Loucy (cell line): ENCODE measurements at regions not wholly inside any gene's neighbourhood (a gene's known extent, or its start where the extent isn't known, plus 50 kb on each side); places are given as distances from the start of the nearest gene placed in this dataset.

ENCODE experiments used
- EZH2phosphoT487 ChIP-seq: fragments of 200-600 bp; IDR thresholded peaks from 2 replicates; pipeline ENCODE4 v1.6.1; 2018; ENCODE audit warnings: antibody characterized with exemption, mild to moderate bottlenecking, moderate library complexity, borderline replicate concordance
- TF ChIP-seq, protein P1 (sequence below): fragments of 200-600 bp; sonication (generic); conservative IDR thresholded peaks from 2 replicates; pipeline ENCODE4 v1.5.1; 2014; ENCODE audit warnings: mild to moderate bottlenecking, antibody characterized with exemption, low read length

DNA sequence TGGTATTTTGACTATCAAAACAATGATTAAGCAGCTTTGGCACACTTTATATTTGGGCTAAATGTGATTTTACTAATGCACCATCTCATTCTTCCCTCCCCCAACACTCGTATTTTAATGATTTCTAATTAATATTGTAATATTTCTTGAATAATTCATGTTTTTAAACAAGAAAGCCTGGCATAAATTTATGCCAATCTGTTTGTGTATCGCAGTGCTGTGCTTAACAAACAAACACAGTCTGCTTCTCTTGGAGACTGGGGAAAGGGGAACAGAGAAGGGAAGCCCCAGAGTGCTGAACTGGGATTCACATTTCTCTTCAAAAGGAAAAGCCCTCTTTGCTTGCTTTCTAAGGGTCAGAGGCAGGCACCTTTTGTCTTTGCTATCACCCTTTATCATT, 496.9 kb upstream of the STXBP6 start:
- TF ChIP-seq, protein P1, sequence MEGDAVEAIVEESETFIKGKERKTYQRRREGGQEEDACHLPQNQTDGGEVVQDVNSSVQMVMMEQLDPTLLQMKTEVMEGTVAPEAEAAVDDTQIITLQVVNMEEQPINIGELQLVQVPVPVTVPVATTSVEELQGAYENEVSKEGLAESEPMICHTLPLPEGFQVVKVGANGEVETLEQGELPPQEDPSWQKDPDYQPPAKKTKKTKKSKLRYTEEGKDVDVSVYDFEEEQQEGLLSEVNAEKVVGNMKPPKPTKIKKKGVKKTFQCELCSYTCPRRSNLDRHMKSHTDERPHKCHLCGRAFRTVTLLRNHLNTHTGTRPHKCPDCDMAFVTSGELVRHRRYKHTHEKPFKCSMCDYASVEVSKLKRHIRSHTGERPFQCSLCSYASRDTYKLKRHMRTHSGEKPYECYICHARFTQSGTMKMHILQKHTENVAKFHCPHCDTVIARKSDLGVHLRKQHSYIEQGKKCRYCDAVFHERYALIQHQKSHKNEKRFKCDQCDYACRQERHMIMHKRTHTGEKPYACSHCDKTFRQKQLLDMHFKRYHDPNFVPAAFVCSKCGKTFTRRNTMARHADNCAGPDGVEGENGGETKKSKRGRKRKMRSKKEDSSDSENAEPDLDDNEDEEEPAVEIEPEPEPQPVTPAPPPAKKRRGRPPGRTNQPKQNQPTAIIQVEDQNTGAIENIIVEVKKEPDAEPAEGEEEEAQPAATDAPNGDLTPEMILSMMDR: no peak
- TF ChIP-seq EZH2phosphoT487: no peak
